Vagina (tissue), 2 donors: ENCODE measurements at regions not wholly inside any gene's neighbourhood (a gene's known extent, or its start where the extent isn't known, plus 50 kb on each side); places are given as distances from the start of the nearest gene placed in this dataset.

Experiments
- CTCF ChIP-seq, 3 experiments: fragments of 450-650 bp in 2 of 3; fragments of 200-600 bp in 1 of 3; sonication (generic) in 1 of 3; IDR thresholded peaks; one replicate each; pipeline ENCODE4 v1.5.1; 2017 to 2019; ENCODE audit warnings: antibody characterized with exemption in 3 of 3, mild to moderate bottlenecking in 2 of 3, moderate library complexity in 2 of 3
- POLR2A ChIP-seq, 2 donors: fragments of 450-650 bp; IDR thresholded peaks; one replicate each; pipeline ENCODE4 v1.6.1; 2017; ENCODE audit warnings: antibody characterized with exemption in 2 of 2, mild to moderate bottlenecking in 2 of 2, moderate library complexity in 2 of 2
- POLR2AphosphoS5 ChIP-seq, 2 donors: sonication (generic); formaldehyde crosslinking; IDR thresholded peaks; one replicate each; pipeline ENCODE4 v1.9.0; 2017; ENCODE audit warnings: antibody characterized with exemption in 2 of 2, mild to moderate bottlenecking in 2 of 2, low read depth in 1 of 2; ENCODE audit not compliant: insufficient read depth in 1 of 2

- TF ChIP-seq CTCF (IDR thresholded peaks at IDR 0.05): no peak
- TF ChIP-seq POLR2AphosphoS5 (IDR thresholded peaks at IDR 0.05; ENCODE audit: insufficient read depth in 1 of 2, low read depth in 1 of 2): no peak
- TF ChIP-seq POLR2A (IDR thresholded peaks at IDR 0.05): no peak
Observed at GRCh38 chr1:193437785-193438184, 251.4 kb upstream of the B3GALT2 start.
